ENCODE measurements at regions not wholly inside any gene's neighbourhood (a gene's known extent, or its start where the extent isn't known, plus 50 kb on each side); places are given as distances from the start of the nearest gene placed in this dataset.

GRCh38 chr21:19340954-19341353, 937.4 kb upstream of the TMPRSS15 start:
- no peak overlapping the region for H3K27ac ChIP-seq
- no peaks in the 10 kb centered on the region for H3K4me1 ChIP-seq
- H3K4me3 ChIP-seq: no peak overlapping the region
- no peaks in the 10 kb centered on the region for H3K36me3 ChIP-seq
- TF ChIP-seq, protein P1, sequence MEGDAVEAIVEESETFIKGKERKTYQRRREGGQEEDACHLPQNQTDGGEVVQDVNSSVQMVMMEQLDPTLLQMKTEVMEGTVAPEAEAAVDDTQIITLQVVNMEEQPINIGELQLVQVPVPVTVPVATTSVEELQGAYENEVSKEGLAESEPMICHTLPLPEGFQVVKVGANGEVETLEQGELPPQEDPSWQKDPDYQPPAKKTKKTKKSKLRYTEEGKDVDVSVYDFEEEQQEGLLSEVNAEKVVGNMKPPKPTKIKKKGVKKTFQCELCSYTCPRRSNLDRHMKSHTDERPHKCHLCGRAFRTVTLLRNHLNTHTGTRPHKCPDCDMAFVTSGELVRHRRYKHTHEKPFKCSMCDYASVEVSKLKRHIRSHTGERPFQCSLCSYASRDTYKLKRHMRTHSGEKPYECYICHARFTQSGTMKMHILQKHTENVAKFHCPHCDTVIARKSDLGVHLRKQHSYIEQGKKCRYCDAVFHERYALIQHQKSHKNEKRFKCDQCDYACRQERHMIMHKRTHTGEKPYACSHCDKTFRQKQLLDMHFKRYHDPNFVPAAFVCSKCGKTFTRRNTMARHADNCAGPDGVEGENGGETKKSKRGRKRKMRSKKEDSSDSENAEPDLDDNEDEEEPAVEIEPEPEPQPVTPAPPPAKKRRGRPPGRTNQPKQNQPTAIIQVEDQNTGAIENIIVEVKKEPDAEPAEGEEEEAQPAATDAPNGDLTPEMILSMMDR (IDR thresholded peaks at IDR 0.05): no peak
- no peaks in the 10 kb centered on the region for H3K27me3 ChIP-seq
- intact Hi-C loops (cut with DNase I): no loop called here
- no peaks in the 10 kb centered on the region for H3K9me3 ChIP-seq
- no peak for DNase-seq (ENCODE audit: low spot score in 2 of 2)

GRCh38 chr21:19343711-19344110, 940.1 kb upstream of the TMPRSS15 start:
- no peaks in the 10 kb centered on the region for H3K9me3 ChIP-seq
- no peak overlapping the region for H3K27ac ChIP-seq
- H3K4me3 ChIP-seq: no peak overlapping the region
- H3K4me1 ChIP-seq: no peaks in the 10 kb centered on the region
- H3K27me3 ChIP-seq: no peaks in the 10 kb centered on the region
- H3K36me3 ChIP-seq: no peaks in the 10 kb centered on the region
- intact Hi-C loops (cut with DNase I): no loop called here
- TF ChIP-seq, protein P1 (IDR thresholded peaks at IDR 0.05): no peak
- DNase-seq (ENCODE audit: low spot score in 2 of 2): no peak

- no peaks in the 10 kb centered on the region for H3K27me3 ChIP-seq
- no peak overlapping the region for H3K27ac ChIP-seq
- DNase-seq (ENCODE audit: low spot score in 2 of 2): no peak
- TF ChIP-seq, protein P1 (IDR thresholded peaks at IDR 0.05): no peak
- intact Hi-C loops (cut with DNase I): no loop called here
- no peak overlapping the region for H3K4me3 ChIP-seq
- no peaks in the 10 kb centered on the region for H3K9me3 ChIP-seq
- no peaks in the 10 kb centered on the region for H3K36me3 ChIP-seq
- no peaks in the 10 kb centered on the region for H3K4me1 ChIP-seq
These were observed 946.7 kb upstream of the TMPRSS15 start for GRCh38 chr21:19350286-19350685.

DNA sequence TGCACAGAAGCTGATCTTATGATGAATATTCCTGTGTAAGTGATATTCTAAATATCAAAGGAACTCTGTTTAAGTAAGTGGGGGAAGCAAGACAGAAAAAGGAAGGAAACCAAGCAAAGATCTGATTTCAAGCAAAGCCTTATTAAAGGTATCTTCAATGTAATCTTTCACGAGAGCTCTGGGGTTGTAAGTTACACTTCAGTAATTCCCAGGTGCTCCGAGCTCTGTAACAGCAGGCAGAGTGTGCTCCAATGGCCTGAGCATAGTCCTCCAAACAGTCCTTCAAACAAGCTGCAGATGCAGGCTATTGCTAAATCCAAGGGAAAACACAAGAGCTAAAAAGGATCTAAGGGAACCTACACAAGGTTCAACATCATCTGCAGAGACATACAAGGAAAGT, 949.7 kb upstream of the TMPRSS15 start:
- Histone ChIP-seq H3K4me1 (no peaks in the 10 kb centered on the region), H3K27me3 (no peaks in the 10 kb centered on the region), H3K4me3 (no peak overlapping the region), H3K9me3 (no peaks in the 10 kb centered on the region), H3K27ac (no peak overlapping the region), H3K36me3 (no peaks in the 10 kb centered on the region)
- no peak for DNase-seq (ENCODE audit: low spot score in 2 of 2)
- TF ChIP-seq, protein P1 (IDR thresholded peaks at IDR 0.05): no peak
- intact Hi-C loops (cut with DNase I): no loop called here

DNA sequence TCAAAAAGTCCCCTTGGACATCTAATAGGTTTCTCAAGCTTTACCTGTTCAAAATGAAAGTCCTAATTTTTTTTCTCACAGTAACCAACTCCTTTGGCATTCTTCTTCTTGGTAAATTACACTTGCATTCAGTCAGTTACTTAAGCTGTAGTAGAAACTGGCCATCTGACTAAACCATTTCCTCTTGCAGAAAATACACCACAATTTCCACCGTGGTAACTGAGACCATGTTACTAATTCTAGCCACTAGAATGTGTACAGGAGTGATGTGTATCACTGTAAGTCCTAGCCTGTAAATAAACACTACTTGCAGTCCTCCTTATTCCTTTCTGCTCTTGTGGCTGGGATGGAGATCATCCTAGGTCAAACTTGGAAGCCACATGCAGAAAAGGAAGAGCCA, 965.4 kb upstream of the TMPRSS15 start:
- Histone ChIP-seq H3K27ac (no peak overlapping the region), H3K27me3 (no peaks in the 10 kb centered on the region), H3K4me1 (no peaks in the 10 kb centered on the region), H3K9me3 (no peaks in the 10 kb centered on the region), H3K36me3 (no peaks in the 10 kb centered on the region), H3K4me3 (no peak overlapping the region)
- DNase-seq (ENCODE audit: low spot score in 2 of 2): no peak
- TF ChIP-seq, protein P1 (IDR thresholded peaks at IDR 0.05): no peak
- intact Hi-C loops (cut with DNase I): no loop called here

DNA sequence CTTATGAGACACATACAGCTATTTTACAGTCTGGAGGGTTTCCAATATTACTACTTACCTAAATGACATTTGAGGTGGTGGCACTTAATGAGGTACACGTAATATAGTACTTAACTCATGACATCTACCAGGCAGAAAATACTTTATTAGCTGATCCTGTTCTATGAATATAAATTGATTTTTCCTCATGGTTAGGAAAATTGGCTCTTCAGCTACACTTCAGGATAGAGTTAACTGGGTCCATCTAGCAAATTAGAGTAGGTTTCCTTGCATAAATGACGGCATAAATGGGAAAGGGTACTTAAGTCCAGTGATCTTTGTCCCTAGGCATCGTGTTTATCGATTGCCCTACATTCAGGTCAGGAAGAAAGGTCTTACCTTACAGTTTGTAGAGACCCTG, 988.8 kb upstream of the TMPRSS15 start:
- no peaks in the 10 kb centered on the region for H3K27me3 ChIP-seq
- no peaks in the 10 kb centered on the region for H3K36me3 ChIP-seq
- intact Hi-C loops (cut with DNase I): no loop called here
- DNase-seq (ENCODE audit: low spot score in 2 of 2): no peak
- no peak overlapping the region for H3K4me3 ChIP-seq
- H3K4me1 ChIP-seq: no peaks in the 10 kb centered on the region
- no peak overlapping the region for H3K27ac ChIP-seq
- no peaks in the 10 kb centered on the region for H3K9me3 ChIP-seq
- TF ChIP-seq, protein P1 (IDR thresholded peaks at IDR 0.05): no peak
